ENCODE measurements at regions not wholly inside any gene's neighbourhood (a gene's known extent, or its start where the extent isn't known, plus 50 kb on each side); places are given as distances from the start of the nearest gene placed in this dataset.

GRCh38 chr21:34196996-34197395 lies 123.6 kb downstream of the MRPS6 start:
- no peak for DNase-seq (ENCODE audit: low read depth, low spot score)

GRCh38 chr21:34197561-34197960 lies 124.2 kb downstream of the MRPS6 start:
- 0 out of 2 replicates have a peak overlapping the region, but pooled peaks have one; percentile 9 for H3K27ac ChIP-seq (ENCODE audit: low read length)
- no peak for DNase-seq (ENCODE audit: low read depth, low spot score)
- no peaks in the 10 kb centered on the region for H3K27me3 ChIP-seq (ENCODE audit: control insufficient read depth, insufficient read depth, low read length)
- H3K4me1 ChIP-seq (ENCODE audit: control insufficient read depth, insufficient read depth, low read length): peaks cover 25% of the 10 kb centered on the region
- no peaks in the 10 kb centered on the region for H3K36me3 ChIP-seq (ENCODE audit: control insufficient read depth, insufficient read depth, low read length)
- ChIA-PET CTCF (no interaction called here), POLR2A (interaction anchor here (0.6 kb wide), 1 partner anchor 150 kb away, joined by 3 read pairs; no protein-coding TSS in a partner anchor)
- intact Hi-C loops (cut with micrococcal nuclease; ENCODE audit: unreplicated experiment): no loop called here
- no peaks in the 10 kb centered on the region for H3K9me3 ChIP-seq (ENCODE audit: control insufficient read depth, insufficient read depth, low read depth, low read length)
- no TSS peak for BruUV-seq (replicated peaks)
- in situ Hi-C loops (cut with HindIII; ENCODE audit: low pct_unique_long_range_greater_than_20kb, low sequenced_read_pairs): no loop called here
- no peak overlapping the region for H3K4me3 ChIP-seq (ENCODE audit: low read depth in 2 of 2, low read length in 2 of 2)
- no peak for TF ChIP-seq SIN3A (IDR thresholded peaks at IDR 0.05; ENCODE audit: borderline replicate concordance, insufficient read depth, low read depth, low read length)
- no peak for TF ChIP-seq POLR2AphosphoS5 (IDR thresholded peaks at IDR 0.05; ENCODE audit: low read depth, low read length)
- TF ChIP-seq REST (IDR thresholded peaks at IDR 0.05; ENCODE audit: insufficient read depth in 1 of 2, low read depth in 2 of 2, low read length in 1 of 2): no peak
- TF ChIP-seq TCF7L2 (IDR thresholded peaks at IDR 0.05; ENCODE audit: low read depth, low read length): no peak
- TF ChIP-seq CTCF (IDR thresholded peaks at IDR 0.05): no peak
- no peak for ATAC-seq

More at GRCh38 chr21:34196996-34197395, 123.6 kb downstream of the MRPS6 start:
- ATAC-seq: no peak
- no peaks in the 10 kb centered on the region for H3K9me3 ChIP-seq (ENCODE audit: control insufficient read depth, insufficient read depth, low read depth, low read length)
- no peak overlapping the region for H3K4me3 ChIP-seq (ENCODE audit: low read depth in 2 of 2, low read length in 2 of 2)
- ChIA-PET POLR2A (interaction anchor here (0.6 kb wide), 1 partner anchor 150 kb away, joined by 3 read pairs; no protein-coding TSS in a partner anchor), CTCF (no interaction called here)
- no peaks in the 10 kb centered on the region for H3K27me3 ChIP-seq (ENCODE audit: control insufficient read depth, insufficient read depth, low read length)
- BruUV-seq (replicated peaks): no TSS peak
- intact Hi-C loops (cut with micrococcal nuclease; ENCODE audit: unreplicated experiment) (no loop called here), in situ Hi-C loops (cut with HindIII; ENCODE audit: low pct_unique_long_range_greater_than_20kb, low sequenced_read_pairs) (no loop called here)
- no peaks in the 10 kb centered on the region for H3K36me3 ChIP-seq (ENCODE audit: control insufficient read depth, insufficient read depth, low read length)
- peaks cover 22% of the 10 kb centered on the region for H3K4me1 ChIP-seq (ENCODE audit: control insufficient read depth, insufficient read depth, low read length)
- H3K27ac ChIP-seq (ENCODE audit: low read length): no peak overlapping the region
- TF ChIP-seq REST (IDR thresholded peaks at IDR 0.05; ENCODE audit: insufficient read depth in 1 of 2, low read depth in 2 of 2, low read length in 1 of 2): no peak
- no peak for TF ChIP-seq SIN3A (IDR thresholded peaks at IDR 0.05; ENCODE audit: borderline replicate concordance, insufficient read depth, low read depth, low read length)
- no peak for TF ChIP-seq TCF7L2 (IDR thresholded peaks at IDR 0.05; ENCODE audit: low read depth, low read length)
- no peak for TF ChIP-seq CTCF (IDR thresholded peaks at IDR 0.05)
- no peak for TF ChIP-seq POLR2AphosphoS5 (IDR thresholded peaks at IDR 0.05; ENCODE audit: low read depth, low read length)

Data from Panc1 (cell line).